ENCODE measurements at regions not wholly inside any gene's neighbourhood (a gene's known extent, or its start where the extent isn't known, plus 50 kb on each side); places are given as distances from the start of the nearest gene placed in this dataset.

DNA sequence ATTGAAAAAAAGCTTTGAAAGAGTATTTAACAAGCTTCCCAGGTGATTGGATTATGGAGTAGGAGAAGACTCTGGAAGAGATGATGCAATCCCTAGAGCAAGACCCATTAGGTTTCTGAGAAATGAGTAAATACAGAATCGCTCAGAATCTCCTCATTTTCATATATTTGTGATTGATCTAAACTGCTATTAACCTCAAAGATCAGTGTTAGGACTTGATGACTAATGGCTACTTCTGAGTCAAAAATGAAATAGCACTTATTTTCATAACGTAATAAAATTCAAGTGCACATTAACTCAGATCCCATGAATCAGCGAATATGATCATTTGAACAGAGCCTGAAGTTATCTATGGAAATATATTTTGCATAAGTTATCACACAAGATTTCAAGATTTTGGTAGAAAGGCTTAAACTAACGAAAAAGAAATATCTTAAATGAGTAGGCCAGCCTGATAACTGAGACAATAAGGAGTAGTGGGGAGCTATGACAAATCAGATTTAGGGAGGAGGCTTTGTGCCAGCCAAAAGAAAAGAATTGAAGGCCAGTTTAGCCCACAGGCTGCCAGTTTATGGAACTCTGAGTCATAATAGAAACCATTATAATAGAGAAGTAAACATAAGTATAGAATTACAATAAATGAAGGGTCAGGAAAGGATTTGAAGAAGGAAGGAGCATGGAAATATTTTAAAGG, 106.7 kb upstream of the OSMR start:
- ChIA-PET CTCF (no interaction called here), POLR2A (ENCODE audit: low non-redundant PET) (no interaction called here)
- H3K36me3 ChIP-seq (ENCODE audit: insufficient read depth, low read length, poor library complexity, severe bottlenecking) = no peaks in the 10 kb centered on the region
- no peak for TF ChIP-seq EZH2 (IDR thresholded peaks at IDR 0.05; ENCODE audit: borderline replicate concordance, low read depth, low read length, poor library complexity, severe bottlenecking)
- TF ChIP-seq, protein P1, sequence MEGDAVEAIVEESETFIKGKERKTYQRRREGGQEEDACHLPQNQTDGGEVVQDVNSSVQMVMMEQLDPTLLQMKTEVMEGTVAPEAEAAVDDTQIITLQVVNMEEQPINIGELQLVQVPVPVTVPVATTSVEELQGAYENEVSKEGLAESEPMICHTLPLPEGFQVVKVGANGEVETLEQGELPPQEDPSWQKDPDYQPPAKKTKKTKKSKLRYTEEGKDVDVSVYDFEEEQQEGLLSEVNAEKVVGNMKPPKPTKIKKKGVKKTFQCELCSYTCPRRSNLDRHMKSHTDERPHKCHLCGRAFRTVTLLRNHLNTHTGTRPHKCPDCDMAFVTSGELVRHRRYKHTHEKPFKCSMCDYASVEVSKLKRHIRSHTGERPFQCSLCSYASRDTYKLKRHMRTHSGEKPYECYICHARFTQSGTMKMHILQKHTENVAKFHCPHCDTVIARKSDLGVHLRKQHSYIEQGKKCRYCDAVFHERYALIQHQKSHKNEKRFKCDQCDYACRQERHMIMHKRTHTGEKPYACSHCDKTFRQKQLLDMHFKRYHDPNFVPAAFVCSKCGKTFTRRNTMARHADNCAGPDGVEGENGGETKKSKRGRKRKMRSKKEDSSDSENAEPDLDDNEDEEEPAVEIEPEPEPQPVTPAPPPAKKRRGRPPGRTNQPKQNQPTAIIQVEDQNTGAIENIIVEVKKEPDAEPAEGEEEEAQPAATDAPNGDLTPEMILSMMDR (conservative IDR thresholded peaks at IDR 0.05; ENCODE audit: low read depth, low read length) = no peak
- no TSS peak for BruUV-seq (replicated peaks)
- intact Hi-C loops (cut with micrococcal nuclease; ENCODE audit: unreplicated experiment) = no loop called here
- H3K4me3 ChIP-seq (ENCODE audit: low read depth, low read length, poor library complexity, severe bottlenecking) = no peak overlapping the region
- no peak overlapping the region for H3K27ac ChIP-seq (ENCODE audit: low read depth, low read length, poor library complexity, severe bottlenecking)
- H3K27me3 ChIP-seq (replicated peaks; ENCODE audit: insufficient read depth, low read depth, low read length, poor library complexity) = no peaks in the 10 kb centered on the region
- H3K9me3 ChIP-seq (ENCODE audit: low read depth, low read length, poor library complexity, severe bottlenecking) = peaks cover 13% of the 10 kb centered on the region
- peak; percentile 59 for DNase-seq (ENCODE audit: low spot score)
- peaks cover 4% of the 10 kb centered on the region for H3K4me1 ChIP-seq (ENCODE audit: insufficient read depth, low read length, poor library complexity, severe bottlenecking)

DNA sequence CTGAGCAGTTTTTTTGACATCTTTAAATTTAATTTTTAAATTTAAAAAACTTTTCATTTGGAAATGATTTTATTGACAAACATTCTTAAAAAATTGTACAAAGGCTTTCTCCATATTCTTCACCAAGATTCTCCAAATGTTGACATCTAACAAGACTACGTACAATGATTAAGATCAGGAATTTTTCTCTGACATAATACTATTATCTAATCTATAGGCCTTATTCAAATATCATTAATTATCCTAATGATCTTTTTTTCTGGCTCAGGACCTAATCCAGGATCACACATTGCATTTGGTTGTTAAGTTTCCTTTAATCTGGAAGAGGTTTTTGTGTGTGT, 106.1 kb upstream of the OSMR start:
- Histone ChIP-seq H3K4me1 (ENCODE audit: insufficient read depth, low read length, poor library complexity, severe bottlenecking) (peaks cover 4% of the 10 kb centered on the region), H3K27me3 (replicated peaks; ENCODE audit: insufficient read depth, low read depth, low read length, poor library complexity) (no peaks in the 10 kb centered on the region), H3K9me3 (ENCODE audit: low read depth, low read length, poor library complexity, severe bottlenecking) (peaks cover 13% of the 10 kb centered on the region), H3K36me3 (ENCODE audit: insufficient read depth, low read length, poor library complexity, severe bottlenecking) (no peaks in the 10 kb centered on the region), H3K4me3 (ENCODE audit: low read depth, low read length, poor library complexity, severe bottlenecking) (no peak overlapping the region), H3K27ac (ENCODE audit: low read depth, low read length, poor library complexity, severe bottlenecking) (no peak overlapping the region)
- intact Hi-C loops (cut with micrococcal nuclease; ENCODE audit: unreplicated experiment) = no loop called here
- BruUV-seq (replicated peaks) = no TSS peak
- CTCF ChIA-PET = no interaction called here
- TF ChIP-seq, protein P1 (conservative IDR thresholded peaks at IDR 0.05; ENCODE audit: low read depth, low read length) = no peak
- no peak for TF ChIP-seq EZH2 (IDR thresholded peaks at IDR 0.05; ENCODE audit: borderline replicate concordance, low read depth, low read length, poor library complexity, severe bottlenecking)
- POLR2A ChIA-PET (ENCODE audit: low non-redundant PET) = no interaction called here
- no peak for DNase-seq (ENCODE audit: low spot score)

DNA sequence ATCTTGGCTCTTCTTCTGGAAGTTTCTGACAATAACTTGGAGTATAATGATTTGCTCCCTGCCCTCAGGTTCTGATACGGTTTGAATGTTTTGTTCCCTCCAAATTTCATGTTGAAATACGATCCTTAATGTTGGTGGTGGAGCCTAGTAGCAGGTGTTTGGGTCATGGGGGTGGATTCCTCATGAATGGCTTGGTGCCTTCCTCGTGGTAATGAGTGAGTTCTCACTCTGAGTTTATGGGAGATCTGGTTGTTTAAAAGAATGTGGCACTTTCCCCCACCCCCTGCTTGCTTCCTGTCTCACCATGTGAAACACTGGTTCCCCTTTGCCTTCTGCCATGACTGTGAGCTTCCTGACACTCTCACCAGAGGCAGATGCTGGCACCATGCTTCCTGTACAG, 103.0 kb upstream of the OSMR start:
- H3K36me3 ChIP-seq (ENCODE audit: insufficient read depth, low read length, poor library complexity, severe bottlenecking) = no peaks in the 10 kb centered on the region
- CTCF ChIA-PET = no interaction called here
- BruUV-seq (replicated peaks) = no TSS peak
- H3K9me3 ChIP-seq (ENCODE audit: low read depth, low read length, poor library complexity, severe bottlenecking) = peaks cover 13% of the 10 kb centered on the region
- peaks cover 4% of the 10 kb centered on the region for H3K4me1 ChIP-seq (ENCODE audit: insufficient read depth, low read length, poor library complexity, severe bottlenecking)
- TF ChIP-seq EZH2 (IDR thresholded peaks at IDR 0.05; ENCODE audit: borderline replicate concordance, low read depth, low read length, poor library complexity, severe bottlenecking) = no peak
- TF ChIP-seq, protein P1 (conservative IDR thresholded peaks at IDR 0.05; ENCODE audit: low read depth, low read length) = no peak
- H3K27ac ChIP-seq (ENCODE audit: low read depth, low read length, poor library complexity, severe bottlenecking) = no peak overlapping the region
- no peaks in the 10 kb centered on the region for H3K27me3 ChIP-seq (replicated peaks; ENCODE audit: insufficient read depth, low read depth, low read length, poor library complexity)
- no peak overlapping the region for H3K4me3 ChIP-seq (ENCODE audit: low read depth, low read length, poor library complexity, severe bottlenecking)
- POLR2A ChIA-PET (ENCODE audit: low non-redundant PET) = no interaction called here
- DNase-seq (ENCODE audit: low spot score) = no peak
- intact Hi-C loops (cut with micrococcal nuclease; ENCODE audit: unreplicated experiment) = no loop called here

Measured in A673 (cell line).